GM19438 (cell line): ENCODE measurements at regions not wholly inside any gene's neighbourhood (a gene's known extent, or its start where the extent isn't known, plus 50 kb on each side); places are given as distances from the start of the nearest gene placed in this dataset.
"Not testable (repeated sequence)": the region's sequence is repeated elsewhere in the genome, so short reads cannot be mapped to it uniquely, and the experiment has no call there.

Source experiments
- ATAC-seq: cut with Tn5 transposase; IDR thresholded peaks from one replicate; pipeline ENCODE4 v1.9.1; 2021; ENCODE audit warnings: low read depth; ENCODE audit not compliant: unreplicated experiment

DNA sequence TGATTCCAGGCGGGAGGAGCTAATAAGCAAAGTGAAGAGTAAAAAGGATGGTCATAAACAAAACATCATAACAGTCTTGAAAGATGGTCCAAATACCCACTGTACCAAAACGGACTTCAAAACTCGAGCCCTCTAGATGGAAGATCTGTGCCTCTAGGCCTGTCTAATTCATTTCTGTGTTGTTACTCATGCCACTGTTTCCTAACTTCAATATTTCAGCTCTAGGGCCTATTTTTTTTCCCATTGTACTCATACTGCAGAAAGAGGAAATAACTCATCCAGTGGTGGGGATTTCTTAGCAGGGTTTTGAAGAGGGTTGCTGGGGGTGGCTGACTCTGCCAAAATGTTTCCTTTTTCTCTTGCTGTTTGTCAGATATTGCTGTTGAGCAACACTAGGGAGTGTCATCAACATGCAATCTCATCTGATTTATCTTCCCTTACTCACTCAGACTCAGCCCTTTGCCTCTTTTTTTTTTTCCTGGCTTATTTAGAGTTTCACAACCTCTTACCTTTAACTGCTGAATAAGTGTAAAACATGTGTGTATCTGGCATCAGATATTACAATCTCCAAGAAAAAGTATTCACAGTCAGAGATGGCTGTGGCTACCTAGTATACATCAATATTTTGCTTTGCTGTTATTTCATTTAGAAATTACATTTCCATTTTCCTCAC is 189.6 kb downstream of the DUSP6 start:
- no peak for ATAC-seq

DNA sequence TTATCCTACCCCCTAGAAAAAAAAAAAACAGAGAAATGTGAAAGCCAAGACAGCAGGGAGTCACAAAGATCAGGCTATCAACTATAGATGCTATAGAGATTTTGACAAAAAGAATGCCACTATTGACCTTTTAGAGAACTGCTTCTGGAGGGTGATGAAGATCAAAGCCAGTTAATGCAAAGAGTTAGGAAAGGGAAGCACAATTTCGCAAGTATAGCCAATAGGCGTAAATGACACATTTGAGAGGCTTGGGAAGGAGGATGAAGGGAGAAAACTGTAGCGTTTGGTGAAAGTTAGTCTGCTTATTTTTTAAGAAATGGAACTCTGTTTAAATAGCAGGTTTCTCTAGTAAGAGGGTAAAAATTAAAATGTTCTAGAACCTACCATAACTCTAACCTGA is 190.7 kb downstream of the DUSP6 start:
- ATAC-seq: no peak

- no peak for ATAC-seq
These were observed 191.6 kb downstream of the DUSP6 start for GRCh38 chr12:89160716-89161123.

DNA sequence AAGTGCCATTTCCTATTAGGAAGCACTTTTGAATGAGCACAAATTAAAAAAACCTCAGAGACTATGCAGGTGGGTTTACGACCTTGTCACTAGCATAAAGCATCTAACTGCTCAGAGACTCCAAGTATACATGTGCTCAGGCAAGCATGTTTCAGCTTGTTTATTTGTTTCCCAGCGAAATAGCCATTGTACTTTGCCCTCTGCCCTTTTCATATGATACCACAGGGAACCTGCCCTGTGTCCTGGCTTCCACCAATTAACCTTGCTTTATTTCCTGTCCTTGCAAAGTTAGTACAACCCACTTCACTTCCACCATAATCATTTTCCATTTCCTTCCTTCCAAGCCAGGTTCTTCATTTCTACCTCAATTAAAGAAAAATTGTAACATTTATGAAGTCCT is 194.9 kb downstream of the DUSP6 start:
- ATAC-seq: no peak

DNA sequence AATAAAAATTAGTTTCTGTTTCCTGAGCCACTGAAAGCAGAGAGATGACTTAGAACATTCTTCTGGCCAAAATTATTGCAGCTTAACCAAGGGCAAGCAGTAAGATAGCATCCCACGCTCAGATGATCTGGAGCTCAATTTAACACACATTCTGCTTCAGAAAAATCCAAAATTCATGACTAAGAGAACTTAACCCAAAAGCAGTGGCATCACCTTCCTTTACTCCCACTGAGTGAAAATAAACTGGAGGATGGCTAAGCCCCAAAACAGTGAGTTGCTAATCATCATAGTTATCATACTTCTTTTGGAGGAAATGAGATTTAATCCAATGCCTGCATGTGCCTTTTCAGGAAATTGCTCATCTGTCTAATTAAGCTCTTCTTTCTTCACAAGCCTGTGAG is 195.4 kb downstream of the DUSP6 start:
- ATAC-seq: no peak

- no peak for ATAC-seq
These were observed 196.0 kb downstream of the DUSP6 start for GRCh38 chr12:89156340-89156739.

- ATAC-seq: no peak
These were observed 196.5 kb downstream of the DUSP6 start for GRCh38 chr12:89155826-89156225.

DNA sequence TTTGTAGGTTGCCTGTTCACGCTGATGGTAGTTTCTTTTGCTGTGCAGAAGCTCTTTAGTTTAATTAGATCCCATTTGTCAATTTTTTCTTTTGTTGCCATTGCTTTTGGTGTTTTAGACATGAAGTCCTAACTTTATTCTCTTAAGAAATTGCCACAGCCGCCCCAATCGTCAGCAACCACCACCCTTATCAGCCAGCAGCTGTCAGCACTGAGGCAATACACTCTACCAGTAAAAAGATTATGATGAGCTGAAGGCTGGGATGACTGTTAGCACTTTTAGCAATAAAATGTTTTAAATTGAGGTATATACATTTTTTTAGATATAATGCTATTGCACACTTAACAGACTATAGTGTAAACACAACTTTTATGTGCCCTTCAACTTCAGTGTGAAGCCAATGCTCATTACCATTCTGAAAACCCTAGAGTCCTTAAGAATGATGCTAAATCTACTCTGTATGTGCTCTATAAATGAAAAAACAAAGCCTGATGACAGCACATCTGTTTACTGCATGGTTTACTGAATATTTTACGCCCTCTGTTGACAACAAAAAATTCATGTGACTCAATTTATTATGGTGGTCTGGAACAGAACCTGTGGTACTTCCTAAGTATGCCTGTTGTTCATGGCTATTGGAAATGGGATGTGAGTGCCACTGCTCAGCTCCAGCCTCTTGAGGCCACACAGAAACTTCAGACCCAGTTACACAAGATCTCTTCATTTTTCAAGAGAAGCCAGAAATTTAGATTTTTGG is 197.4 kb downstream of the DUSP6 start:
- ATAC-seq: no peak

GRCh38 chr12:89153341-89153740 is 199.0 kb downstream of the DUSP6 start:
- no peak for ATAC-seq

DNA sequence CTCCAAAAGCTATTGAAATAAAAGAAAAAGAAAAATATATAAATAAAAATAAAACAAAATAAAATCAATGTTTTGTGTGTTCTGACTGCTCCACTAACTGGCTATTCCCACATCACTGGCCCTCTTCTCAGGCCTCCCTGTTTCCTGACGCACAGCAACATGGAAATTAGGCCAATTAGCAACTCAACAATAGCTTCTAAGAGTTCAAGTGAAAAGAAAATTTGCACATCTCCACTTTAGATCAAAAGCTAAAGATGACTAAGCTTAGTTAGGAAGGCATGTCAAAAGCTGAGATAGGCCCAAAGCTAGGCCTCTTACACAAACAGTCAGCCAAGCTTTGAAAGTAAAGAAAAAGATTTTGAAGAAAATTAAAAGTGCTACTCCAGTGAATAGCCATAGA is 200.8 kb downstream of the DUSP6 start:
- ATAC-seq: no peak

DNA sequence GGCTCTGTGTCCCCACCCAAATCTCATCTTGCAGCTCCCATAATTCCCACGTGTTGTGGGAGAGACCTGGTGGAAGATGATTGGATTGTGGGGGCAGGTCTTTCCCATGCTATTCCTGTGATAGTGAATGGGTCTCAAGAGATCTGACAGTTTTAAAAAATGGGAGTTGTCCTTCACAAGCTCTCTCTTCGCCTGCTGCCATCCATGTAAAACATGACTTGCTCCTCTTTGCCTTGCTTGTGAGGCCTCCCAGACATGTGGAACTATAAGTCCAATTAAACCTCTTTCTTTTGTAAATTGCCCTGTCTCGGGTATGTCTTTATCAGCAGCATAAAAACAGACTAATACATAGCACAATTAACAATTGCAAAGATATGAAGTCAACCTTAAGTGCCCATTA is 201.5 kb downstream of the DUSP6 start:
- ATAC-seq: not testable (repeated sequence)

DNA sequence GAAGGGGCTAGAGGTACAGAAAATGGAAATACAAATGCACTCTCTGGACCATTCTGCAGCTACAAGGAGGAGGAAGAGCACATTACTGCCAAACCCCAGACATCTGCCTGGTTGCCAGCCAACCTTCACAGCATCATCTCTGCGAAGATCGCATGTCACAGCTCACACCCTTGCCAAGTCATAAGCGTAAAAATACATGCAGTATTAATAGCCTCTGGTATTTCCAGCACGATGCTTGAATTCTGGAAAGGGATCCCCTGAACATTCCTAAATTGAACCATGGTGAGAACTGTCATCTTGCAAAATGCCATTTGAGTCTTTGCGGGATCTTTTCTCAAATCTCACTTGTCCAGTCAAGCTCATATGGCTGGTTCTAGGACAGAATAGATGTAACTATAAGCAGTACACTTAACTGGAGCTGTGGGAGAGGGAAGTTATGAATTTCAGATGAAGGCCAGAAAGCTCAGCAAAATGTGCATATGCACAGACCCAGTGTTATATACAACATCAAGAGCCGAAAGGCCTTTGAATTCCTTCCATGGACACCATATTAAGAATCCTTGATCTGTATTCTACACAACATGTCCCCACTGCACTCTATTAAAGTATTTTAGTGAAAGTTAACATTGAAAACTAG is 211.6 kb downstream of the DUSP6 start:
- no peak for ATAC-seq

GRCh38 chr12:89140141-89140540 is 212.2 kb downstream of the DUSP6 start:
- ATAC-seq: no peak

GRCh38 chr12:89139390-89139789 is 212.9 kb downstream of the DUSP6 start:
- ATAC-seq: no peak

- no peak for ATAC-seq
These were observed 214.1 kb downstream of the DUSP6 start for GRCh38 chr12:89138048-89138852.

- no peak for ATAC-seq
These were observed 216.2 kb downstream of the DUSP6 start for GRCh38 chr12:89135976-89136634.

GRCh38 chr12:89134213-89134770 is 218.0 kb downstream of the DUSP6 start:
- no peak for ATAC-seq

DNA sequence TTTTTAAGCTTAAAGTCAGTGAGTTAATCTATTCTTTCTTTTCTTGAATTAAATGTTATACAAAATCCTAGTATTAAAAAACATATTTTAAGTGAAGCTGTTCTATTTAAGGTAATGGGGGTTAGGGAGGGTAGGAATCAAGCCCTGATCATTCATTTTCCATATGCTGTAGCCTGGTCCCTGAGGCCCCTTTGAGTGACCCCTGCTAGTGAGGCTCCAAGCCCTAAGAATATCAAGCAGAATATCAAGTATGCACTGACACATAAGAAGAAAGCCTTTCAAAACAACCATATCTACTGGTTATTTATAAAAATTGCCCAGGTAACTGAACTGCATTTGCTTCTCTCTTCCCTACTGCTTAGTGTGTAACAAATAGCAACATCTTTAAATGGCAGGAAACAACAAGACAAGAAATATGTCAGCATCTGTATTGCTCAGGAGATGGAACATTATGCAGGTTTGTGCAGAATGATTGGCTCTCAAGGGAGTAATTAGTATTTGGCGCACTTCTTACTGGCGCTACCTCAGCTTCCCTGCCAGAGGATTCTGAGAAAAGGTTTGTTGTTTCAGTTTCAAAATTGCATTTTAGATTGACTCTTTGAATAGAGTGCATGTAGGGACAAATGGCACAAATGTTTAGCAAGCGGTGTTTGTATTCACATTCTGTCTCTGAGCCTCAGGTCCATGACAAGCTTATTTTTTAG is 223.0 kb downstream of the DUSP6 start:
- no peak for ATAC-seq

- no peak for ATAC-seq
These were observed 225.6 kb downstream of the DUSP6 start for GRCh38 chr12:89126712-89127111.

DNA sequence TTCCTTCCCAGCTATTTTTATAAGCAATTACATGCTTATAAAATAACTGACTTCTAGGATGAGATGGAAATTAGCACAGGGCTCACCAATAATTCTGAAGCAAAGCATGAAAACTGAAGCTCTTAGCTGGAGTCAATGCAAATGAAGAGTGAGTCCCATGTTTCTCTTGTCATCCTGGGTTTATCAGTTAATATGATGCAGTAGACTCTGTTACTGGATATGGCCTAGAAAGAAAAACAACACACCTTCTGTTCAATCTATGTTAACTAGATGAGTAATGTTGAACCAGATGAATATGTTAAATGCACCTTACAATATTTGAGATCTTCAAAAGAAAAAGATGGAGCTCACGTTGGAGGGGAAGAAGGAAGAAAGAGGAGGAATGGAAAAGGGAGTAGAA is 229.4 kb downstream of the DUSP6 start:
- no peak for ATAC-seq
